ENCODE measurements at regions not wholly inside any gene's neighbourhood (a gene's known extent, or its start where the extent isn't known, plus 50 kb on each side); places are given as distances from the start of the nearest gene placed in this dataset.

GRCh38 chr6:86858970-86859369, 78.4 kb upstream of the HTR1E start:
- TF ChIP-seq CTCF (IDR thresholded peaks at IDR 0.05) (no peak), POLR2A (IDR thresholded peaks at IDR 0.05) (no peak)
